Skin of body (tissue), 1 donor: ENCODE measurements at regions not wholly inside any gene's neighbourhood (a gene's known extent, or its start where the extent isn't known, plus 50 kb on each side); places are given as distances from the start of the nearest gene placed in this dataset.
A peak's percentile ranks its signal among the peaks of the same experiment; 100 is the strongest.
"Not testable (repeated sequence)": the region's sequence is repeated elsewhere in the genome, so short reads cannot be mapped to it uniquely, and the experiment has no call there.

ENCODE experiments used
- DNase-seq: peaks from one replicate; lab custom pipeline; 2025; lab: John Stamatoyannopoulos, UW

GRCh38 chr15:77944002-77944867 is 133.3 kb downstream of the TBC1D2B start:
- peak; percentile 18 for DNase-seq

- no peak for DNase-seq
Measured at GRCh38 chr15:77942611-77943211, 134.8 kb downstream of the TBC1D2B start.

GRCh38 chr15:77941090-77941827 is 136.3 kb downstream of the TBC1D2B start:
- DNase-seq, result not testable (repeated sequence)

- no peak for DNase-seq
Measured at GRCh38 chr15:77940381-77940947, 137.0 kb downstream of the TBC1D2B start.

DNA sequence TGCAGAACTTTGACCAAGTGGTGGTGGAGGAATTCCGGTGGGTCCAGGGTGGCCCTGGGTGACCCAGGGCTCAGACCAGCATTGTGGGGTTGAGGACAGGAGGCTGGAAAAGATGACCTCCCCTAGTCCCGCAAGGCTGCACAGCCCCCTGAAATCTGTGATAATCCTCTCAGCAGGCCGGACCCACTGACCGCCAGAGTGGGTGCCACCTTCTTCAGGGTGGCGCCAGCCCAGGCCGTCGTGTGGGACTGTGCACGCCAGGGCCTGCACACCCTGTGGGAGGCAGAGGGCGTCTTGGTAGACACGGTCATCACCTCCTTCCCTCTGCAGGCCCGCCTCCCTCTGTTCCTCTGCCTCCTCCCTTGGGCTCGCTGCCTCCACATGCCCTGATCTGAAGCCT is 137.7 kb downstream of the TBC1D2B start:
- DNase-seq, result no peak

DNA sequence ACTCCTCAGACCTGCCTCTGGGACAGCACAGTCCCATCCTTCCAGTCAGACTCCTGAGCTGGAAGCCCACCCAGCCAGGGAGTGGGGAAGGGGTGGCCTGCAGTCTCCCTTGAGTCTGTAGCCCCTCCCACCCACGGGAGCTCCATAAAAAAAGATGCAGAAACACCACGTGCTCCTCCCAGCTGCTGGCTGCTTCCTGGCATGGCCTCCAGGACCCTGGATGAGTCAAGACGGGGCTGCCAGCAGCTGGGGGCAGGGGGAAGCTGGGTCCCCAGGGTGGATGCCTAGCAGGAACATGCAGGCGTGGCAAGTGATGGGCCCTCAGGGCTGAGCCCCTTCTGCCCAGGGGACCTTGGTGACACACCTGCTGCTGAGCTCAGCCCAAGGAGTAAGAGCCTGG is 138.5 kb downstream of the TBC1D2B start:
- not testable (repeated sequence) for DNase-seq

GRCh38 chr15:77938546-77938945 is 139.0 kb downstream of the TBC1D2B start:
- DNase-seq, result not testable (repeated sequence)

- DNase-seq, result not testable (repeated sequence)
Measured at GRCh38 chr15:77936567-77936966, 140.9 kb downstream of the TBC1D2B start.

DNA sequence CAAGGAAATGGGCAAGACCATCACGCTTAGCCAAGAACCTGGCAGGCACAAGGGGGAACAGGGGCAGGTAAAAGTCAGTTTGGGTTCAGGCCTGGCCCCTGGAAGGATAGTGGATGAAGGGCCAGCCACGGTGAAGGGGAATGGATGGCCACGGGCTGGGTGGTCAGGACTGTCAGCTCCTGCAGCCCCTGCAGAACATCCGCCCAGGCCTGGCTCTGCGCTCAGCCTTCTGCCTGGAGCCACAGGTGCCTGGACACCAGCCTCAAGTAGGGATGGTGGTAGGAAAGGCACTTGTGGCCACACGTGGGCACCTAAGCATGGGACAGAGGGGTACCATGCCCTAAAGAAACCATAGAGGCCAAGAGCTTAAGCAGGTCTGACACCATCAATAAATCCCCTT is 143.0 kb downstream of the TBC1D2B start:
- not testable (repeated sequence) for DNase-seq

GRCh38 chr15:77930907-77931306 is 146.6 kb downstream of the TBC1D2B start:
- DNase-seq, result not testable (repeated sequence)

DNA sequence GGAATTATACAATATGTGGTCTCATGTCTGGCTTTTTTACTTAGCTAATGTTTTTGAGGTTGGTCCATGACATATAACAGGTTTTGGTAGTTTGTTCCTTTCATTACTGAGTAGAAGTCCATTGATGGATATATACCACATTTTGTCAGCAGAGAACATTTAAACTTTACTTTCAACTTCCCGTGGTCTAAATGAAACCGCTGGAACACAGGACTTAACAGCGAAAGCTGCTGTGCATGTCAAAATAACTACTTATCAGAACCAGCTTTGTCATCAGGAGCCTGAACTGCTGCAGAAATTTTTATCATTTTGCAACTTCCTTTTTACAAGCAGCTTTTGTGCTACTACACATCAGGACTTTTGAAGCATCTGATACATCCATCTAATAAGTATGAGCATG is 147.0 kb downstream of the TBC1D2B start:
- not testable (repeated sequence) for DNase-seq

GRCh38 chr15:77926789-77927188 is 150.7 kb downstream of the TBC1D2B start:
- not testable (repeated sequence) for DNase-seq

GRCh38 chr15:77926296-77926695 is 151.2 kb downstream of the TBC1D2B start:
- DNase-seq, result not testable (repeated sequence)

- DNase-seq, result not testable (repeated sequence)
Measured at GRCh38 chr15:77925101-77925500, 152.4 kb downstream of the TBC1D2B start.

GRCh38 chr15:77921664-77922063 is 155.8 kb downstream of the TBC1D2B start:
- no peak for DNase-seq

DNA sequence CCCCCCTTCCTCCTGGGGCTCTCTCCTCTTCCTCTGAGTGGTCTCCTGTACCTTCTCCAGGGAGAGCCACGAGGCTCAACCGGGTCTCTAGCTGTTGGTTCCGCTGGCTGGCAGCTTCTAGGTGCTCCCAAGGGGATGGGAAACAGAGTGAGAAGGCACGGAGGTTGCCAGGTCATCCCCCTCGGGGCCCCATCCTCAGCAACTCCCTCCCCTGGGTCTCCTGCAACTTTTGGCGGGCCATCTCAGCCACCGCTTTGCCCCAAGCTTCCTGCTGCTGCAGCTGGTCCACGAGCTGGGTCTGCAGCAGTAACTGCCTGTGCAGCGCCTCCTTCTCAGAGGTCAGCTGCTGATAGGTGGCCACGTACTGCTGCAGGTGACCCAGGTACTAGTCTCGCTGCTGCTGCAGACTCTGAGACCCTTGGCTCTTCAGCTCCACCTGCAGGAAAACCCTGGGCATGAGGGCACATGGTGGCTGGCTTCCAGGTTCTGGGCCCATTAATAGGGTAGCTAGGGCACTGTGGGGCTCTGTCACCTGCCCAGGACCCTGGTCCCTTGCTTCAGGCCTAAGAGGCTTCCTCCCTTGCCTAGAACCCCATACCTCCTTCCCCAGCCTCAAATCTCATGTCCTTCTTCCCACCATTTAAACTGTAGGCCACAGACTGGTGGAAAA is 160.4 kb downstream of the TBC1D2B start:
- DNase-seq, result not testable (repeated sequence)

DNA sequence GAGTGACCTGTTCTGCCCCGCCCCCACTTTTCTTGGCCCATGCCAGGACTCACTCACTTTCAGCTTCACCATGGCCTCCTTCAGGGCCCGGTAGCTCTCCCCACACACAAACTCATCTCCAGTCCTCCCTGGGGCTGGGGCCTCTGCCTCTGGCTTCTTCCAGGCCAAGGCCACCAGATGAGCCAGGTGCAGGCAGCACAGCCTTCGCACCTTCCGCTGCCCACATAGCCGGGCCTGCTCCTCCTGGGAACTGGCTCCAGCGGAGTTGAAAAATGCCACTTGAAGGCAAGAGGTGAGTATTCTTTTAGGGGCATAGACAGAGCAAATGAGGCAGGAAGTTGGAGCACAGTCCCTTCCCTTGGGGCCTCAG is 161.6 kb downstream of the TBC1D2B start:
- DNase-seq, result not testable (repeated sequence)

DNA sequence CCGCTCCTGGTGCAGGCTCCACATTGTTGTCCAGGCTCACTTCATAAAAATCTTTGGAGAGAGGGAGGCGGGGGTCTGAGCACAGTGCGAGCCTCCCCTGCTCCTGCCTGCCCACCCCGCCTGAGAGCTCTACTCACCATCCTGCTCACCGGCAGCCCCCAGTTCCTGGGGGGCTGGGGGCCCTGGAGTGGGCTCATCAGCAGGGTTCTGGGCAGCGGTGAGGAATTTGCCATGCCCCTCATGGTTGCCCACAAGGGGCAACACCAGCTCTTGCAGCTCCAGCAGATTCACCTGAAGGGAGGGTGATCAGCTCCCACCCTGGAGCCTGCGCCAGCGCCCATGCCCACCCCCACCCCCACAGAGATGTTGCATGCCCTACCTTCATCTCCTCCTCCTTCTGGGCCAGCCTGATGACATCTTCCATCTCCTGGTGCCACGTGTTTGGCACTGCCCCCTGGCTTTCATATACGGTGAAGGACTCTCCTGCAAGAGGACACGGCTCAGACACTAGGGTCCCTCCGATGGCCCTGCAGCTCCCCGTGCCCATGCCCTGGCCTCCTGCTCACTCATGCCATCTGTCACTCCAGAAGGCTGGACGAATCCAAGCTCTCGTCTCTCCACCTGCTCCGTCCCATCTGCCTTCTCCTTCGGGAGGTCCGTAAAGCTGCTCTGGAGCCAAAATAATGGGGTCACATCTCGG is 162.1 kb downstream of the TBC1D2B start:
- no peak for DNase-seq

GRCh38 chr15:77914531-77914930 is 163.0 kb downstream of the TBC1D2B start:
- DNase-seq, result peak; percentile 16
